BE2C (cell line): ENCODE measurements at regions not wholly inside any gene's neighbourhood (a gene's known extent, or its start where the extent isn't known, plus 50 kb on each side); places are given as distances from the start of the nearest gene placed in this dataset.

ENCODE experiments used
- DNase-seq: peaks from one replicate; pipeline ENCODE4 v3.0.0-alpha.2; 2020
- H3K27me3 ChIP-seq: fragments of 250-450 bp; sonication (Bioruptor Pico); 2 replicates; pipeline ENCODE4 v1.5.1; 2020; ENCODE audit warnings: mild to moderate bottlenecking
- H3K36me3 ChIP-seq: fragments of 250-450 bp; sonication (Bioruptor Pico); 2 replicates; pipeline ENCODE4 v1.5.1; 2020; ENCODE audit warnings: mild to moderate bottlenecking
- H3K4me1 ChIP-seq: fragments of 250-450 bp; sonication (Bioruptor Pico); 2 replicates; pipeline ENCODE4 v1.5.1; 2020
- H3K4me3 ChIP-seq: 2 replicates; pipeline ENCODE4 v1.5.1; 2011; ENCODE audit warnings: low read depth, low read length
- H3K9me3 ChIP-seq: fragments of 250-450 bp; sonication (Bioruptor Pico); 2 replicates; pipeline ENCODE4 v1.5.1; 2020
- TF ChIP-seq, protein P1 (sequence below): IDR thresholded peaks from 2 replicates; pipeline ENCODE4 v1.5.1; 2012; ENCODE audit warnings: mild to moderate bottlenecking, low read depth, low read length

DNA sequence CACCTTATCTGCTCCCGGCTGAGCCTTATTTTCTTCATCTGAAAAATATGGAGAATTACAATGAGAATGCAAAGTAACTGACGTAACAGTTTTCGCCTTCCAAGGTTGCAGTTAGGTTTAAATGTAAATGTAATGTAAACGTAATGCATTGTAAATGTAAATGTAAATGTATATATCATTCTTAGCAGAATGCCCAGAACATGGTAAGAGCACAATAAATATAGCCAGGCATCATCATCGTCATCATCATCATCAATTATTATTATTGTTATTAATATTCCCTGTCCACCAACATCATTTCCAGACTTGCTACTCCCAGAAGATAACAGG, 770.0 kb downstream of the MED13L start:
- H3K9me3 ChIP-seq = no peaks in the 10 kb centered on the region
- no peaks in the 10 kb centered on the region for H3K4me1 ChIP-seq
- TF ChIP-seq, protein P1, sequence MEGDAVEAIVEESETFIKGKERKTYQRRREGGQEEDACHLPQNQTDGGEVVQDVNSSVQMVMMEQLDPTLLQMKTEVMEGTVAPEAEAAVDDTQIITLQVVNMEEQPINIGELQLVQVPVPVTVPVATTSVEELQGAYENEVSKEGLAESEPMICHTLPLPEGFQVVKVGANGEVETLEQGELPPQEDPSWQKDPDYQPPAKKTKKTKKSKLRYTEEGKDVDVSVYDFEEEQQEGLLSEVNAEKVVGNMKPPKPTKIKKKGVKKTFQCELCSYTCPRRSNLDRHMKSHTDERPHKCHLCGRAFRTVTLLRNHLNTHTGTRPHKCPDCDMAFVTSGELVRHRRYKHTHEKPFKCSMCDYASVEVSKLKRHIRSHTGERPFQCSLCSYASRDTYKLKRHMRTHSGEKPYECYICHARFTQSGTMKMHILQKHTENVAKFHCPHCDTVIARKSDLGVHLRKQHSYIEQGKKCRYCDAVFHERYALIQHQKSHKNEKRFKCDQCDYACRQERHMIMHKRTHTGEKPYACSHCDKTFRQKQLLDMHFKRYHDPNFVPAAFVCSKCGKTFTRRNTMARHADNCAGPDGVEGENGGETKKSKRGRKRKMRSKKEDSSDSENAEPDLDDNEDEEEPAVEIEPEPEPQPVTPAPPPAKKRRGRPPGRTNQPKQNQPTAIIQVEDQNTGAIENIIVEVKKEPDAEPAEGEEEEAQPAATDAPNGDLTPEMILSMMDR = no peak
- H3K27me3 ChIP-seq = no peaks in the 10 kb centered on the region
- no peak for DNase-seq
- no peak overlapping the region for H3K4me3 ChIP-seq
- no peaks in the 10 kb centered on the region for H3K36me3 ChIP-seq

DNA sequence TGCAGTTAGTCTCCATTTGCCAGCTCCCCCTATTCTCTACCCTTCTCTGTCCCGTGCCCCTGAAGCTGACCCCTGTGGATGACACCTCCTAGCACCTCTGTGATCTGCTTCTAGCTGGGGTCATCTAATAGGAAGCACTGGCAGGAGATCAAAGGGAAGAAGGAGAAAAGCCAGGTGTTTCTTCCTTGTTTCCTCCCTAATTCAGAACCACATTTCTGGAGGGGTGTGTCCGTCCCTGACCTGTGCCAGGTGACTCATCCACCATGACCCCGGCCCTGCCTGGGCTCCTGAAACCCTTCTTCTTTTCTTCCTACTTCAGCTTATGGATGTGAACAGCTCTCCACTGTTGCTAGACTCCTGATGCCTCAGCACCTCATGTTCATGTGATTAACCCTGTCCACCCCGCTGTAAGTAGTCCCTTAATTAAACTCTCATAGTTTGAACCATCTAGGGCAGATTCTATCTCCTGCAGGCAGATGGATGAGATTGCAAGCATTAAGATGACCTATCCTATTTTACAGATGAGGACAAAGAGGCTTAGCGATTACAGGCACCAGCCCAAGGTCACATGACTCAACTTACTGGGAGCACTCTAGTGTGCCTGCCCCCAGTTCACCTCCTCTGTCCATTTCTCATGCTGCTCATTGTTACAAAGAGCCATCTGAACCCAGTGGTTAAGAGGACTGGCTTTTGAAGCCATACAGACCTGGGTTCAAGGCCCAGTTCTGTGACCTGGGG, 770.5 kb downstream of the MED13L start:
- H3K4me1 ChIP-seq = no peaks in the 10 kb centered on the region
- DNase-seq = no peak
- H3K27me3 ChIP-seq = no peaks in the 10 kb centered on the region
- H3K4me3 ChIP-seq = no peak overlapping the region
- no peaks in the 10 kb centered on the region for H3K9me3 ChIP-seq
- no peaks in the 10 kb centered on the region for H3K36me3 ChIP-seq
- TF ChIP-seq, protein P1 = no peak

DNA sequence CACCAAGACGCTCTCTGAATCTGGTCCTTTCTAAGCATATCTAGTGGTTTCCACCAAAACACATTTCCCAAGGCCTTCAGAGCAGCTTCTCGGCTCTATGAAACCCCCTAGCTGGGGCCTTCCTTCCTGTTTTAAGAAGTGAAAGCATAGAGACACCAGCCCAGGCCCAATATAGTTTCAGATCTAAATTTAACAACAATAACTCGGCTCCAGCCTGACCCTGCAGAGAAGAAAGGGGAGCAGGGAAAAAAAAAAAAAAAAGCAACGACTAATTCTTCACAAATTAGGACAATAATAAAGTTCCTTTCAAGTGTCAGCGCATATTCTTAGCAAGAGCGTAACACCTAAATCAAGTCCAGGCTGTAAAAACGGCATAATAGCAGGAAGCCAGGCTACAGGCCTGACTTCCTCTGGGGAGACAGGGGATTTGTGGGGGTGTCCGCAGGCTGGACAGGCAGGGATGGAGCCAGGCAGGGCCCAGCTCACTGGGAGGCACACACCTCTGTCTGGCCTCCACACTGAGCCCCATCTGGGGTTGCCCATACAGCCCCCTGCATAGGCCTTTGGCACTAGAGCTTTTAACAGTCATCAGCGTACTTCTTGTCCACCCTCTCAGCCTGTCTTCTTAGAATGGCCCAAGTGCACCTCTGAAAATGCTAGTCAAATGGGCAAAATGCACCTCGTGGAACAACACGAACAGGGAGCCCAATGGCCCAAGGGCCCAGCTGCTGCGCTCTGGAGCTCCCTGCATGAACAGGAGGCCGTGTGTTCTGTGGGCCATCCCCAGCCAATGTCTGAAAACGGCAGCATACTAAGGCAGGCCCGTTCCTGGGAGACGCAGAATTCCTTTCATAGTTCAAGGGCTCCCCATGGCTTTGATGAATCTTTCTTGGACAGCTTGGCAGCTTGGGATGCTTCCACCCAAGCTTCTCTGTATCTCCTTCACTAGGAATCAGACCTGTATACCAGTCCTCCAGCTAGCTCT, 772.9 kb downstream of the MED13L start:
- H3K9me3 ChIP-seq = no peaks in the 10 kb centered on the region
- DNase-seq = no peak
- H3K4me1 ChIP-seq = no peaks in the 10 kb centered on the region
- H3K36me3 ChIP-seq = no peaks in the 10 kb centered on the region
- H3K4me3 ChIP-seq = no peak overlapping the region
- no peaks in the 10 kb centered on the region for H3K27me3 ChIP-seq
- TF ChIP-seq, protein P1 = no peak

DNA sequence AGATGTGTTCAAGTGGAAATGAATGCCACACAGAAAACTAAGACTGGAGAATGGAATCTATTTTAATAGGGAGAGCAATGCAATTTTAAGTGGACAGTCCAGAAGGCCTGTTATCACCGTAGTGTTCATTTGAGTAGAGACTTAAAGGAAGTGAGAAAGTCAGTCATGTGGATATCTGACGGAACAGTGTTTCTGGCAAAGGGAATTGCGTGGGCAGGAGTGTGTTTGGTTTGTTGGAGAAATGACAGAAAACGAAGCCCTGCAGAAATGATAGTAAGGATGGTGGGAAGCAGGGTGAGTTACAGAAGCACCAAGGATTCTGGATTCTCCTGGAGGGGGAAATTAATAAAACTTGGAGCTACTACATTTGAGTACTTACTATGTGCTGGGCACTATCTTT, 776.6 kb downstream of the MED13L start:
- Histone ChIP-seq H3K9me3 (no peaks in the 10 kb centered on the region), H3K36me3 (no peaks in the 10 kb centered on the region), H3K27me3 (no peaks in the 10 kb centered on the region), H3K4me3 (no peak overlapping the region), H3K4me1 (no peaks in the 10 kb centered on the region)
- no peak for DNase-seq
- TF ChIP-seq, protein P1 = no peak

DNA sequence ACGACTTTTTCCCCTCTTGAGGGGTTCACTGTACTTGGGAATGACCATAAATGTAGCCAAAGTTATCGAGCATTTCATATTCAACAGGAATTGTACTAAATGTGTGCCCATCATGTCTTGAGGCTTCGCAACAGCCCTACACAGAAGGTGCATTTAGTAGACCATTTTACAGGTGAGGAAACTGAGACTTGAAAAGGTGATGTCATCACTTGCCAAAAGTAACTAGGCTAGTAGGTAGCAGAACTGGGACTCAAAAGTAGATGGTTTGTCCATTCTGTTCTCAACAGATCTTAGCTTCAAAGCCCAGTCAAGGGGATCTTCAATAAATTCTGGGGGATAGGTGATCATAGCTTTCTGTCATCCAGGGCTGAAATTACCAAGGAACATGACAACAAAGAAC, 782.2 kb downstream of the MED13L start:
- Histone ChIP-seq H3K4me3 (no peak overlapping the region), H3K36me3 (no peaks in the 10 kb centered on the region), H3K9me3 (no peaks in the 10 kb centered on the region), H3K27me3 (no peaks in the 10 kb centered on the region), H3K4me1 (no peaks in the 10 kb centered on the region)
- TF ChIP-seq, protein P1 = no peak
- DNase-seq = no peak

DNA sequence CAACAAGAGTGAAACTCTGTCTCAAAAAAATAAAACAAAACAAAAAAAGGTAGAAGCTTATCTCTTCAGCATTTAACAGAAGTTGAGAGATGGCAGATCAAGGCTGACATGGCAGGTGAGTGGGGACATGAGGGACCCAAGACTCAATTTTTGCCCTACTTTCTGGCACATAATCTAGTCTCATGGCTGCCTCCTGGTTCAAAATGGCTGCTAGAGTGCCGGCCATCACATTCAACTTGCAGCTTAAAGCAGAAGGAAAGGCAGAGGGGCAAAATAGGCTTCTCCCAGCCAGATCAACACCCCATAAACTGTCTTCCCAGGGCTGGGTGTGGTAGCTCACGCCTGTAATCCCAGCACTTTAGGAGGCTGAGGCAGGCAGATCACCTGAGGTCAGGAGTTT, 784.9 kb downstream of the MED13L start:
- Histone ChIP-seq H3K9me3 (no peaks in the 10 kb centered on the region), H3K4me3 (no peak overlapping the region), H3K27me3 (no peaks in the 10 kb centered on the region), H3K36me3 (no peaks in the 10 kb centered on the region), H3K4me1 (no peaks in the 10 kb centered on the region)
- DNase-seq = no peak
- TF ChIP-seq, protein P1 = no peak
